NCI-H510A treated with DMSO at 0.1 percent for 48 hours (cell line): ENCODE measurements at regions not wholly inside any gene's neighbourhood (a gene's known extent, or its start where the extent isn't known, plus 50 kb on each side); places are given as distances from the start of the nearest gene placed in this dataset.
"Not testable (repeated sequence)": the region's sequence is repeated elsewhere in the genome, so short reads cannot be mapped to it uniquely, and the experiment has no call there.

ENCODE experiments used
- DNase-seq: peaks from one replicate; lab custom pipeline; 2025; lab: John Stamatoyannopoulos, UW

DNA sequence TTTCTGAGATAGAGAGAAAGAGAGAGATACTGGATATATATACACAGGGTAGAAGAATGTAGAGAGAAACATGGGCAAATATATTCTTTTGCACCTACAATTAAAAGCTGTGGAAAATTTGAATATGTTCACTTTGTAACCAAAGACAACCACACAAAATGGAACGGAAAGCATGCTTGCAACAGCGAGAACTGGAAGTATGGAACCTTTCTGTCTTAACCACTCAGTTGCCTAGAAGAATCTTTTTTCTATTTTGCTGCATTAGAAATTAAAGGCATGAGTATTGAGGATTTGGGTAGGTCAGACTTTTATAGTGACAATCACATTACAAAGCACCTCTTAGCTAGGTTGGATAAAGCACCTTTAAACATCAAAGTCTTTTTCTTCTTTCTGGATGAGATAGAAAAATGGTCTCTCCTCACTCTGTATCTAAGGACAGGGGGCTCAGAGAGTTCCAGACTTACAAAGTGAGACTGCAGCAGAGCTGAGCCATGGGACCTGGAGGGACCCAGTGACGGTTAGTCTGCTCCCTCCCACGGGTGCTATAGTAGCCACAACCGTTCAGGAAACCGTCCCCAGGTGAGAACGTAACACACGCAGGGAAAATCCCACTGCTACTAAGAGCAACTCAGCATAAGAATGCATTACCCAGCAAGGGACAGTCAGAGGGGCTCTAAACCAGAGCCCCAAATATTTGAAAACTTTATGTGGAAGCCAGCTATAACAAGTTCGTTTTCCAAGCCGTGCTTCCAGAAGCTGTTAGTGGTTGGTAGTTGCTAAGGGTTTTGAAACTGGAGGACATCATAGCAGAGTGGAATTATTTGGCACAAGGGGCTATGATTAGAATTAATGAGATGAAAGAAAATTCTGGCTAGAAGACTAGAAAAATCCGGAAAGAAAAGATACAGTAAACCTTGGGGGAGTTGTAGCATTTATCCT lies 97.1 kb downstream of the DAD1 start:
- DNase-seq = no peak

- DNase-seq = not testable (repeated sequence)
Observed at GRCh38 chr14:22491053-22491452, 98.0 kb downstream of the DAD1 start.

DNA sequence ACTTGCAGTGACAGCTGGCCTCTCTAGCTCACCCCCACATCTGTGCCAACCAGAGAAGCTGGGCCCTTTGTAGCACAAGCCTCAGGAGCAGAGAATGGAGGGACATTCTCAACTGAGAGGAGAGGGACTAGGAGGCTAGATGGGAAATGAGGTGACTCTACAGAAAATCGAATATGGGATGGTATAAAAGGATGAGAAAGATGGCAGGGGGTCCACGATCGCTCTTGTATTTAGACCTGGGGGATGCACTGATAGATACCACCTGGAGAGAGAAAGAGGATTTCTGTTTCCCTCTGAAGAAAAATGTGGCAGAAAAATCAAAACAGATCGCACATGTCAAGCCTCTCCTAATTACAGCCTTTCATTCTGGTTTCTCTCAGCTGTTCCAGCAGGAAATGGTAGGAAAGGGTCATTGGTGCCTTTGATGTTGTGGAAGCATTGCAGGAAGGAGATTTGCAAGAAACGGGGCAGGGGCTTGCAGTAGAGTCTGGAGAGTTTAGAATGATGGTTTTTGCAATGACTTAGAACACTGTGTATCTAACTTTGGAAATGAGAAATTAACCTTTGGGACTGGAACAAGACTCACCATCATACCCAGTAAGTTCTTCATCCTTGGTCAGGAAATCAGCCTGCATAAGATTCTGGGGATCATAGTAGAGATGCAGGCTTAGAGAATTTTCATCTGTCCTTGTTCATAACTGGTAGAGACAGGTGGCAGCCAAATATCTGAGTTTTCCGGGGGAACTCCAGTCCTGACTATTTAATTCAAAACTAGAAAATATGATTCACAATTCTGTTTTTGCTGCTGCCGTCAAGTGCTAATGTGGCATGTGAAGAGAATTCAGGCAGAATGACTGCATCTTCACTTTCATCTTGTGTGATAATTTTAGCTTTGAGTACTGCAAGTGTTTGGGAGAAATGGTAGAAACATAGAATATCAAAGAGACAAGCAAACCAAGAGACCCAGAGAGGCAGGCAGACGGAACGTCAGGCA lies 98.8 kb downstream of the DAD1 start:
- DNase-seq = no peak

DNA sequence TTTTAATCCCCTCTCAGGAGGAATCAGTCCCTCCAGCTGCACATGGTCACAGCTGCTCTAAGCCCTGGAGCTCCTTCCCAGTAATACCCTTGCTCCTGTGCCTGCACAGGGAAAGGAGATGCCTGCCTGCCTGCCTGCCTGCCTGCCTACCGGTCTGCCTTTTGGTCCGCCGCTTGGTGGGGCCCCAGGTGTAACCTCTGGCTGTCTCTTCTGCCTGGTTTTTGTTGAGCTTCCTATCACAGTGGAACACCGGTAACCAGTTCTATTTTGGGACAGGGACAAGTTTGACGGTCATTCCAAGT lies 99.8 kb downstream of the DAD1 start:
- DNase-seq = no peak

GRCh38 chr14:22488522-22489243 lies 100.3 kb downstream of the DAD1 start:
- no peak for DNase-seq

GRCh38 chr14:22487941-22488340 lies 101.1 kb downstream of the DAD1 start:
- no peak for DNase-seq

- DNase-seq = no peak
Observed at GRCh38 chr14:22487401-22487800, 101.6 kb downstream of the DAD1 start.

DNA sequence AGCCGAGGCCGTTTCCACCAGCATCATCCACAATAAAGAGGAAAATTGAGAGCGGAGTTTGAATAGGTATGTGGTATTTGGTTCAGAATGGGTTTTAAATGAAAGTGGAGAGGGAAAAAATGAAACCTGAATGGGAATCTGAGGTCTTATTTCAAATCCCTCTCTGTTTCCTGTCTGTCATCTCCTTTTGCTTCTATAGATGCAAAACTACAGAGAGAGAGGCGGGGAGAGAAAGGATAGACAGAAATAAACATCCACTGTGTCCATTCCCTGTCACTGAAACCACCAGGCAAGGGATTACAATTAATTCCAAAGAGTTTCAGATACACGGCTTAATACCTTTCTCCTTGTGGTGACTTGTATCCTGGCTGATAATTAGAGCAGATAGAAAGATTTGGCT lies 102.3 kb downstream of the DAD1 start:
- DNase-seq = no peak

- DNase-seq = no peak
Observed at GRCh38 chr14:22485649-22486048, 103.4 kb downstream of the DAD1 start.

GRCh38 chr14:22485178-22485577 lies 103.8 kb downstream of the DAD1 start:
- no peak for DNase-seq

DNA sequence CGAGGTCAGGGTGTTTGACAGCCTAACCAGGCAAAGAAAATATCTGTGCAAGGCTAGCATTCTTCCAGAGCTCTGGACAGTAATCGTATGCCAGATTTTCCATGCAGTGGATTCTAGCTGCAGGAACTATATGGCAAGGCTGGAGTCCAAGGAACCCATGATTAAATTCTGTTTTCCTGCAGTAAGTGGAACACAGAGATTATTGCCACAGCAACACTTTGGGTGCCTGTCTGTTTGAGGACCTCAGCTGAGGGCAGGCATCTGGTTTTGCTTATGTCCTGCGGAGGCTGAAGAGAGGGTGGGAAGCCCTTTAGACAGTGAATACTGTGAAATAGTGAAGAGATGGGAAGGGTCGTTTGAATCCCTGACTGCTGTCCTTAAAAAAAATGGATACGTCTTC lies 104.4 kb downstream of the DAD1 start:
- DNase-seq = no peak

- DNase-seq = no peak
Observed at GRCh38 chr14:22483863-22484593, 105.0 kb downstream of the DAD1 start.

GRCh38 chr14:22482782-22483553 lies 106.1 kb downstream of the DAD1 start:
- DNase-seq = no peak

DNA sequence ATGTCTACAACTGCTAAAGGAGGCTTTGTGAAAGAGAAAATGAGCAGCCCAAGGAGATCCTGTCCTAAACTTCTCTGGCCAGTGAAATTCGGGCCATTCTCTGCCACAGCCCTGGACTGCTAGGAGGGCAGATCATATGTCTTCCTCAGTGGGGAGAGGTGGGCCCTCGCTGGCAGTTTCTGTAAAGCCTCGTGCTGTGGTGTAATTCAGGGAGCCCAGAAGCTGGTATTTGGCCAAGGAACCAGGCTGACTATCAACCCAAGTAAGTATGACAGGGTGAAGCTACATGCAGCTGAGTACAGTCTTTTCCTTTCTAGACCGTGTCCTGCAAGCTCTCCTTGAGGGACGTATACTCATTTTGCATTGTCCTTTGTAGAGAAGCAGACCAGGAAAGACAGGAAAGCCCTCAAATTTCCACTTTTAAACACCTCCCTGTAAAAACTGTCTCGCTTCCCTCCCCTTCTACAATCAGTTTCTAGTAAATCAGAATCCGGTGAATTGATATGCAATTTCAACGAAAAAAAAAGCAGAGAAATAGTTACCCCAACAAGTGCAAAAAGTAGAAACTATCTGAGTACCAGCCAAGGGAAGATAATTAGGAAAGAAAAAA lies 106.8 kb downstream of the DAD1 start:
- DNase-seq = no peak

- no peak for DNase-seq
Observed at GRCh38 chr14:22481546-22481945, 107.5 kb downstream of the DAD1 start.

GRCh38 chr14:22479776-22480464 lies 109.1 kb downstream of the DAD1 start:
- DNase-seq = no peak

DNA sequence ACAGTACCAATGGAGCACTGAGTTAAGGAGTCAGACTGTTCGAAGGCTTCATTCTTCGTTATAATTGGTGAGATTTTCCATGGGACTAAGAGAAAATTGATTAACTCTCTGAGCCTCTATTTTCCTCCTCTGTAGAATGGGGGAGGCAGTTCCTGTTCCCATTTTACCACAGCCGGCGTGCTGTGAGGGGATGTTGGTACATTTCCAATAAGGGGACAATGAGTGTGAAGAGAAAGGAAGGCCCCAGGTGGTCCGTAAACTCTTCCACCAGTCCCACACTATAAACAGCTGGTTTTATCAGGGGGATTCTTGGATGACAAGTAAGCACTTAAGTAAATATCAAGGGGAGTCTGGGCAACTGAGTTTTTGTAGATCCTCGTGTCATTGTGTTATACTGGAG lies 109.9 kb downstream of the DAD1 start:
- no peak for DNase-seq

GRCh38 chr14:22478670-22479069 lies 110.4 kb downstream of the DAD1 start:
- DNase-seq = no peak

- no peak for DNase-seq
Observed at GRCh38 chr14:22478247-22478646, 110.8 kb downstream of the DAD1 start.
